ENCODE measurements at regions not wholly inside any gene's neighbourhood (a gene's known extent, or its start where the extent isn't known, plus 50 kb on each side); places are given as distances from the start of the nearest gene placed in this dataset.

DNA sequence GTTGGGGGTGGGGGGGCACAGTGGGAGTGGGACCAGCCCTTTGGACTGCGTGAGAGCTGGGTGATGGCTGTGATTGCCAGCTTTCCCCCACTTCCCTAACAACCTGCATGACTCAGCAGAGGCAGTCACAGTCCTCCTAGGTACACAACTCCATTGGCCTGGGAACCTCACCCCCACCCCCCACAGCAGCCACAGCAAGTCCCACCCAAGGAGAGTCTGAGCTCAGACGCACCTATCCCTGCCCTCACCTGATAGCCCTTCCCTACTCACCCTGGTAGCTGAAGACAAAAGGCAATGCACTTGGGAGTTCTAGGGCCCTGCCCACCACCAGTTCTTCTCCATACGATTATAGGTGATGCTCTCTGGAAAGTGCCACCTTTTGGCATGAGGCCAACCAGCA, 188.9 kb downstream of the ZNF648 start:
- TF ChIP-seq, protein P1, sequence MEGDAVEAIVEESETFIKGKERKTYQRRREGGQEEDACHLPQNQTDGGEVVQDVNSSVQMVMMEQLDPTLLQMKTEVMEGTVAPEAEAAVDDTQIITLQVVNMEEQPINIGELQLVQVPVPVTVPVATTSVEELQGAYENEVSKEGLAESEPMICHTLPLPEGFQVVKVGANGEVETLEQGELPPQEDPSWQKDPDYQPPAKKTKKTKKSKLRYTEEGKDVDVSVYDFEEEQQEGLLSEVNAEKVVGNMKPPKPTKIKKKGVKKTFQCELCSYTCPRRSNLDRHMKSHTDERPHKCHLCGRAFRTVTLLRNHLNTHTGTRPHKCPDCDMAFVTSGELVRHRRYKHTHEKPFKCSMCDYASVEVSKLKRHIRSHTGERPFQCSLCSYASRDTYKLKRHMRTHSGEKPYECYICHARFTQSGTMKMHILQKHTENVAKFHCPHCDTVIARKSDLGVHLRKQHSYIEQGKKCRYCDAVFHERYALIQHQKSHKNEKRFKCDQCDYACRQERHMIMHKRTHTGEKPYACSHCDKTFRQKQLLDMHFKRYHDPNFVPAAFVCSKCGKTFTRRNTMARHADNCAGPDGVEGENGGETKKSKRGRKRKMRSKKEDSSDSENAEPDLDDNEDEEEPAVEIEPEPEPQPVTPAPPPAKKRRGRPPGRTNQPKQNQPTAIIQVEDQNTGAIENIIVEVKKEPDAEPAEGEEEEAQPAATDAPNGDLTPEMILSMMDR (conservative IDR thresholded peaks at IDR 0.05): no peak
- no peak for TF ChIP-seq ZFX (IDR thresholded peaks at IDR 0.05)
